Gastroesophageal sphincter (tissue), 3 donors: ENCODE measurements at regions not wholly inside any gene's neighbourhood (a gene's known extent, or its start where the extent isn't known, plus 50 kb on each side); places are given as distances from the start of the nearest gene placed in this dataset.

ENCODE experiments used
- CTCF ChIP-seq, 4 experiments: fragments of 200-600 bp in 2 of 4; fragments of 450-650 bp in 2 of 4; sonication (generic) in 1 of 4; IDR thresholded peaks; one replicate each; pipeline ENCODE4 v1.5.1; 2017 to 2019; ENCODE audit warnings: antibody characterized with exemption in 4 of 4, mild to moderate bottlenecking in 2 of 4, moderate library complexity in 2 of 4
- EP300 ChIP-seq: sonication (generic); formaldehyde crosslinking; IDR thresholded peaks from one replicate; pipeline ENCODE4 v1.6.1; 2017; ENCODE audit warnings: antibody characterized with exemption, mild to moderate bottlenecking
- POLR2AphosphoS5 ChIP-seq: sonication (generic); formaldehyde crosslinking; IDR thresholded peaks from one replicate; pipeline ENCODE4 v1.6.1; 2017; ENCODE audit warnings: antibody characterized with exemption

DNA sequence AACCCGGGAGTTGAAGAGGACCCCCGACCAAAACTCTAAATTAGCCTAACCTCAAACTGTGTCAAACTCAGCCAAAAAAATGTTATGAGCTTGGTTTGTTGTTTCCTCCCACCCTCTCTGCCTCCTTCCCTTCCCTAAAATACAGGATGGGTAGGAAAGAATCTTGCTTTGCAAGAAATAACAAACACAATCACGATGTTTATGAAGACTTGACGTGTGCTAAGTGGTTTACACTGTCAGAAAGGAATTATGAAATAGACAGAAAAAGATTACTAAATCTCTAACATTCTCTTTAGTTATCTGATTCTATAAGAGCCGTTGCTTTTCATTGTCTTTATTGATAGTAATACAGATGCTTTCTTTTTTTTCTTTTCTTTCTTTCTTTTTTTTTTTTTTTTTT, 285.1 kb downstream of the BMP7 start:
- TF ChIP-seq CTCF (IDR thresholded peaks at IDR 0.05) (no peak), POLR2AphosphoS5 (no peak), EP300 (no peak)
